Body of pancreas (tissue), 4 donors: ENCODE measurements at regions not wholly inside any gene's neighbourhood (a gene's known extent, or its start where the extent isn't known, plus 50 kb on each side); places are given as distances from the start of the nearest gene placed in this dataset.
"Not testable (repeated sequence)": the region's sequence is repeated elsewhere in the genome, so short reads cannot be mapped to it uniquely, and the experiment has no call there.

Source experiments
- ATAC-seq: fragments of 150-250 bp; one replicate; pipeline ENCODE4 v1.9.1; 2016
- DNase-seq, 4 donors: peaks; one replicate each; pipeline ENCODE4 v3.0.0-alpha.2; 2019
- H3K27ac ChIP-seq, 4 donors: fragments of 200-600 bp; sonication (generic); 1 replicate in 3 of 4; 2 replicates in 1 of 4; pipeline versions ENCODE4 v1.5.1 to v1.6.1; 2016 to 2019; ENCODE audit warnings: mild to moderate bottlenecking in 1 of 4, mixed read lengths in 1 of 4, moderate library complexity in 1 of 4
- H3K27me3 ChIP-seq, 2 donors: fragments of 200-600 bp; sonication (generic); one replicate each; pipeline ENCODE4 v1.6.0; 2016; ENCODE audit warnings: mild to moderate bottlenecking in 1 of 2
- H3K36me3 ChIP-seq, 2 donors: fragments of 200-600 bp; sonication (generic); replicated peaks in 1 of 2; 2 replicates each; pipeline ENCODE4 v1.5.1; 2016; ENCODE audit warnings: low read depth in 2 of 2; ENCODE audit not compliant: insufficient read depth in 1 of 2
- H3K4me1 ChIP-seq: fragments of 200-600 bp; sonication (generic); one replicate; pipeline ENCODE4 v1.6.0; 2016
- H3K4me3 ChIP-seq, 2 donors: fragments of 200-600 bp; sonication (generic); 1 replicate in 1 of 2; 2 replicates in 1 of 2; pipeline ENCODE4 v1.5.1; 2016 to 2019
- H3K9me3 ChIP-seq, 3 donors: fragments of 200-600 bp; sonication (generic); 1 replicate in 2 of 3; 2 replicates in 1 of 3; pipeline ENCODE4 v1.5.1; 2016
- POLR2A ChIP-seq, 3 donors: fragments of 450-650 bp; IDR thresholded peaks; one replicate each; pipeline ENCODE4 v1.6.1; 2016; ENCODE audit warnings: antibody characterized with exemption in 3 of 3, mild to moderate bottlenecking in 2 of 3
- WGBS, 2 donors: methylation state at CpG; one replicate each; pipeline ENCODE4 v1.1.5; 2017; 5-methylcytosine and 5-hydroxymethylcytosine counted together
- intact Hi-C: fragments of 100-400 bp; cut with DNase I; formaldehyde crosslinking; loops from one replicate; pipeline ENCODE4 v1.15.1; 2023
- TF ChIP-seq, protein P1 (sequence below), 7 experiments: fragments of 450-650 bp in 4 of 7; fragments of 200-600 bp in 3 of 7; sonication (generic) in 3 of 7; IDR thresholded peaks; one replicate each; pipeline ENCODE4 v1.5.1; 2016 to 2019; ENCODE audit warnings: antibody characterized with exemption in 7 of 7

DNA sequence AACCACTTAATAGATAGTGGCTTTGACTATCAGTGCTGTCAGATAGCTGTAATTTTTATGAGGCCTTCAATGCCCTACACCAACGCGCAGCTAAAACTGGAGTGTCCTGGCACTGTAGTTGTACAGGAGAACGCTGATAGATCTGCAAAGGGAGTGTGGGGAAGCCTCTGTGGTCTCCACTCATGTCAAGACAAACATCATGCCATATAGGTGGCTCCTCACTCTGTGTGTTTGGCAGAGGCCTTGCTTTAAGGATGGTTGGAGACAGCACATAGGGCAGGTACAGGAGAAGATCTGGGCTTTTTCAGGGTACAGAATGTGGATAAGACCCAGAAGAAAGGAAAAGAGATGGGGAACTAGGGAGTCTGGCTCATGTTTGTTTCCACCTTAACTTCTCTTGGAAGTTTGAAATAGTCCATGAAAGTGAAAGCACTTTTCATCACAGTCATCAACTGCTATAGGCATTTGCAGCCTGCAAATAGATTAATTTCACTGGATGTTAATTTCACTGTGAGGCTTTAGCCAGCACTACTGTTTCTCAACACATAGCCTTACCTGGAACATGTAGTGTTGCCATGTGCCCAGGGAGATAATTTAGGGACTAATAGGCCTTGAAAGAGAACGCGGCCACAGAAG lies 425.8 kb upstream of the TBL1XR1 start:
- Histone ChIP-seq H3K36me3 (no peaks in the 10 kb centered on the region), H3K27ac (no peak overlapping the region), H3K4me1 (peaks cover 28% of the 10 kb centered on the region), H3K4me3 (no peak overlapping the region), H3K27me3 (no peaks in the 10 kb centered on the region), H3K9me3 (no peaks in the 10 kb centered on the region)
- ATAC-seq = no peak
- no peak for DNase-seq
- TF ChIP-seq, protein P1, sequence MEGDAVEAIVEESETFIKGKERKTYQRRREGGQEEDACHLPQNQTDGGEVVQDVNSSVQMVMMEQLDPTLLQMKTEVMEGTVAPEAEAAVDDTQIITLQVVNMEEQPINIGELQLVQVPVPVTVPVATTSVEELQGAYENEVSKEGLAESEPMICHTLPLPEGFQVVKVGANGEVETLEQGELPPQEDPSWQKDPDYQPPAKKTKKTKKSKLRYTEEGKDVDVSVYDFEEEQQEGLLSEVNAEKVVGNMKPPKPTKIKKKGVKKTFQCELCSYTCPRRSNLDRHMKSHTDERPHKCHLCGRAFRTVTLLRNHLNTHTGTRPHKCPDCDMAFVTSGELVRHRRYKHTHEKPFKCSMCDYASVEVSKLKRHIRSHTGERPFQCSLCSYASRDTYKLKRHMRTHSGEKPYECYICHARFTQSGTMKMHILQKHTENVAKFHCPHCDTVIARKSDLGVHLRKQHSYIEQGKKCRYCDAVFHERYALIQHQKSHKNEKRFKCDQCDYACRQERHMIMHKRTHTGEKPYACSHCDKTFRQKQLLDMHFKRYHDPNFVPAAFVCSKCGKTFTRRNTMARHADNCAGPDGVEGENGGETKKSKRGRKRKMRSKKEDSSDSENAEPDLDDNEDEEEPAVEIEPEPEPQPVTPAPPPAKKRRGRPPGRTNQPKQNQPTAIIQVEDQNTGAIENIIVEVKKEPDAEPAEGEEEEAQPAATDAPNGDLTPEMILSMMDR (IDR thresholded peaks at IDR 0.05) = no peak
- TF ChIP-seq POLR2A (IDR thresholded peaks at IDR 0.05) = no peak
- intact Hi-C loops = no loop called here
- 89 to 97% methylated on average over 5 of the region's 5 CpGs for WGBS, 2 donors

DNA sequence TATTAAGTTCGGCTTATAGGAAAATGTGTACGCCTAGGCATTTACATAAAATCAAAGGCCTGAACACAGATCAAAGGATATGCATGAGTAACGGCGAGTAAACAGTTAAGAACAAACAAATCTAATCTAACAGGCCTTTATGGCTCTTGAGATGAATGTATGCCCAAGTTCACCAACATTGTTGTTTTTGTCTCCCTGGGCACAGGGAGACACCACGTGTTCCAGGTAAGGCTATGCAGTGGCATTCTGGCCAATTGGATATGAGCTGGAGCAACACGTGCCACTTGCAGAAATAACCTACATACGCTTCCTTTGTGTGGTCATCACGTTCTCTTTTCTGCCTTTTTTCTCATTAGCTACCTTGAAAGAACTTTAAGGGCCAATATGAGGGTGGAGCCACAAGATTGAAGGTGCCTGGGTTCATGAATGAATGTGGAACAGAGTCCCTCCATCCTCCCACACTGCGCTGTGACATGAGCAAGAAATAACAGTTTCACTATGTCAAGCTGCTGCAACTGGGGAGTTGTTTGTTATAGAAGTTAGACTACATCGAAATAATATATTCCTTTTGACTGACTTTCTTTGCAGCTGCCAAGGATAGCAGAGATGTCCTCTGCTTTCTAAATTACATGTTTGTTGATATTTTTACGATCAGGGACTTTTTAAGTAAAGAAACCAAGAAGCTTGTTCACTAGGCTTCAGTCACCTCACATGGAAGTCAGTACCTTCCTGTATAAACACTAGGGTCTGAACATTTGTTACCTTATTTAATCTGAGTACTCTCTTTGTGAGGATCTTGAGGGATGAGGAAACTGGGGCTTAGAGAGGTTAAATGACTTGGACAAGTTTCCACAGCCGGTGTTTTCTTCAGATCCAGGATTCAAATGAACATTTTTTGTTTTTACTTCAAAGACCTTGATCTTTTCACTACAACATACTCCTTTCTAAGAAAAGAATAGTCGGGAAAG lies 427.5 kb upstream of the TBL1XR1 start:
- DNase-seq = no peak
- ATAC-seq = no peak
- TF ChIP-seq, protein P1 (IDR thresholded peaks at IDR 0.05) = no peak
- TF ChIP-seq POLR2A (IDR thresholded peaks at IDR 0.05) = no peak
- H3K27me3 ChIP-seq = no peaks in the 10 kb centered on the region
- intact Hi-C loops = no loop called here
- H3K27ac ChIP-seq = no peak overlapping the region
- no peak overlapping the region for H3K4me3 ChIP-seq
- no peaks in the 10 kb centered on the region for H3K9me3 ChIP-seq
- H3K4me1 ChIP-seq = peaks cover 13% of the 10 kb centered on the region
- no peaks in the 10 kb centered on the region for H3K36me3 ChIP-seq
- WGBS, 2 donors = 90% methylated on average over 13 of the region's 13 CpGs

DNA sequence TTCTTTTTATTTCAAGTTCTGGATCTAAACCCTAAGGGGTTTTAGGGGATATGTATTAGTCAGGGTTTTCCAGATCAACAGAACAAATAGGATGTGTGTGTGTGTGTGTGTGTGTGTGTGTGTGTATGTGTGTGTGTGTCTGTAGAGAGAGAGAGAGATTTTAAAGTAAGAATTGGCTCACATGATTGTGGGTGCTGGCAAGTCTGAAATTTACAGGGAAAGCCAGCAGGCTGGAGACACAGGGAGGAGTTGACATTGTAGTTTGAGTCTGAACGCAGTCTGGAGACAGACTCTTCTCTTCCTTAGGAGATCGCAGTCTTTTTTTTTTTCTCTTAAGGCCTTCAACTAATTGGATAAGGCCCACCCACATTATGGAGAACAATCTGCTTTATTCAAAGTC lies 428.8 kb upstream of the TBL1XR1 start:
- Histone ChIP-seq H3K27ac (no peak overlapping the region), H3K9me3 (no peaks in the 10 kb centered on the region), H3K4me1 (peaks cover 9% of the 10 kb centered on the region), H3K27me3 (no peaks in the 10 kb centered on the region), H3K4me3 (no peak overlapping the region), H3K36me3 (no peaks in the 10 kb centered on the region)
- TF ChIP-seq, protein P1 (IDR thresholded peaks at IDR 0.05) = no peak
- no peak for TF ChIP-seq POLR2A (IDR thresholded peaks at IDR 0.05)
- ATAC-seq = no peak
- intact Hi-C loops = no loop called here
- WGBS, 2 donors = 94 to 97% methylated on average over 2 of the region's 2 CpGs
- no peak for DNase-seq

DNA sequence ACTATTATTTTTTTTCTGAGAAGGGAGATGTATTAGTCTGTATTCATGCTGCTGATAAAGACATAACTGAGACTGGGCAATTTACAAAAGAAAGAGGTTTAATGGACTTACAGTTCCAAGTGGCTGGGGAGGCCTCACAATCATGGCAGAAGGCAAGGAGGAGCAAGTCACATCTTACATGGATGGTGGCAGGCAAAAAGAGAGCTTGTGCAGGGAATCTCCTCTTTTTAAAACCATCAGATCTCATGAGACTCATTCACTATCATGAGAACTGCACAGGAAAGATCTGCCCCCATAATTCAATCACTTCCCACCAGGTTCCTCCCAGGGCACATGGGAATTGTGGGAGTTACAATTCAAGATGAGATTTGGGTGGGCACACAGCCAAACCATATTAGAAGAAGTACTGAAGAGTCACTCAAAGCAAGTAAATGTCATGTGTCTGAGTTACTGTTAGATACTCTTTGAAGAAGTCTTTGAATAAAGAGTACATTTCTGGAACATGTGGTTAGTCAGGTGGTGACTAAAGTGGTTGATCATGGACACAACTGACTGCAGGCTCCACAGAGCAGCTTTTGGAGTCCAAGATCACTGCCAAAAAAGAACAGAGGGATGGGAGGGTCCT lies 430.9 kb upstream of the TBL1XR1 start:
- H3K36me3 ChIP-seq, H3K27me3 ChIP-seq, H3K9me3 ChIP-seq, H3K4me1 ChIP-seq, H3K27ac ChIP-seq, H3K4me3 ChIP-seq, DNase-seq, intact Hi-C loops, ATAC-seq: not testable (repeated sequence)

DNA sequence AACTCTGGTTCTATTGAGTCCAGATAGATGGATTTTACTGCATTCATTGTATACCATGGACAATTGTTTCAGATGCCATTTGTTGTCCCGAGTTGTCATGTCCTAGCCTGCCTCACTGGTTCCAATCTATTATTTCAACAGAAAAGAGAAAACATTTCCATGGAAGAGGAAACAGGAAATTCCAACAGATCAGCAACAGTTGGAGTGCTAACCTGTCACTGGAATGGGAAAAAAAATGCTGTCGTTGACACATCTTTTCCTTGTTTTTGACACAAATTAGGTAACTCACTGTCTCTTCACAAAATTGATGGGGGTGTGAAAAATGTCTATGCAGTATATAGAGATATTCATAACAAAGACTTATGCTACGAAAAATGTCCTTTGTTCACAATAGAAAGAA lies 432.0 kb upstream of the TBL1XR1 start:
- WGBS, 2 donors = 73 to 74% methylated on average over 3 of the region's 3 CpGs

More for the DNA sequence above, 432.0 kb upstream of the TBL1XR1 start:
- intact Hi-C loops = no loop called here
- Histone ChIP-seq H3K9me3 (no peaks in the 10 kb centered on the region), H3K4me1 (no peaks in the 10 kb centered on the region), H3K36me3 (no peaks in the 10 kb centered on the region), H3K27me3 (no peaks in the 10 kb centered on the region), H3K4me3 (no peak overlapping the region), H3K27ac (no peak overlapping the region)
- TF ChIP-seq POLR2A (IDR thresholded peaks at IDR 0.05) = no peak
- ATAC-seq = no peak
- DNase-seq = no peak
